OCI-M2 (cell line): ENCODE measurements at regions not wholly inside any gene's neighbourhood (a gene's known extent, or its start where the extent isn't known, plus 50 kb on each side); places are given as distances from the start of the nearest gene placed in this dataset.
"Not testable (repeated sequence)": the region's sequence is repeated elsewhere in the genome, so short reads cannot be mapped to it uniquely, and the experiment has no call there.

Experiments used
- DNase-seq: peaks from one replicate; lab custom pipeline; 2025; ENCODE audit not compliant: unreplicated experiment; lab: John Stamatoyannopoulos, UW

DNA sequence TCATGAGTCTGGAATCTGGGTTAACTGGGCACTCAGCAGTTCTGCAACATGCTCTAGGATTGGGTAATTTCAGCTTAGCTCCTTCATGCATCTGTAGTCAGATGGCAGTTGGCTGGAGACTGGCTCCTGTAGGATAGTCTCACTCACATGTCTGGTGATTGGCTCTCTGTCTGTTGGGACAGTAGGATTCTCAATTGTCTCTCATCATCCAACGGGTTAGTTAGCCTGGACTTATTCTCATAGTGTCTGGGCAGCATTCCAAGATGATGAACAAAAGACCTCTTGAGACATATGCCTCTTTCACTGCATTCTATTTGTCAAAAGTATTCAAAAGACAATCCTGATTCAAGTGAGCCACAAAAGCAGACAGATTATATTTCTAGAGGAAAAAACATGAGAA lies 795.6 kb upstream of the GALNTL6 start:
- DNase-seq = no peak

DNA sequence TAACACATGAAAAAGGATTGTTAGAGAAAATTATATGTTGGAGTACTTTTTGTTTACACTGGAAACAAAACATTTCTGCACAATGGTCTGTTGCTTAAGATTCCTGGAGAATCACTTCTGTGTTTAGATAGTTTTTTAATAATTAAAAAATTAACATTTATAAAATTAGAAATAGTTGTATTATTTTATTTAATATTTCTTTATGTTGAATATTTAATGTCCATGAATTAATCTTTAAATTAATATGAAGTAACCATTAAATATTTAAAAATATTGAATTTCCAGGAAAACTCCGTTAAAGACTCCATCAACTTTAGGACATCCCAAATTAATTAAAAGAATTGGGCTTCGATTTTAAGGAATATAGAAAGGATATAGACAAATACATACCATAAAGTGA lies 797.1 kb upstream of the GALNTL6 start:
- no peak for DNase-seq

DNA sequence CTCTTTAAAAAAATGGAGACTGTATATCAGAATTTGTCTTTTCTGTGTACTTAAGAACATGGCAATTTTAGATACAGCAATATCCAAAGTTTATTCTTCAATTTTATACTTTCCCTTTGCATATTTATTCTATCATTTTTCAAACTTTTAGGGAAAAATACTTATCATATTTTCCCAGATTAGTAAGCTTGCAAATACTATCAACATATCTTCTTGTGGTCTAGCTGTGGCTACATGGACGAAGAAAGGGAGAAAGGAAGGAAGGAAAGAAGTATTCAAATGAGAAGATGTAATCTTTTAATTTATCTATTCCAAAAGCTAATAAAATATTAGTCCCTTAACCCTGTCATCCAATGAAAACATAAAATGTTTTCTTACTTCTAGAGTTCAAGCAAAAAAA lies 797.8 kb upstream of the GALNTL6 start:
- DNase-seq = no peak

DNA sequence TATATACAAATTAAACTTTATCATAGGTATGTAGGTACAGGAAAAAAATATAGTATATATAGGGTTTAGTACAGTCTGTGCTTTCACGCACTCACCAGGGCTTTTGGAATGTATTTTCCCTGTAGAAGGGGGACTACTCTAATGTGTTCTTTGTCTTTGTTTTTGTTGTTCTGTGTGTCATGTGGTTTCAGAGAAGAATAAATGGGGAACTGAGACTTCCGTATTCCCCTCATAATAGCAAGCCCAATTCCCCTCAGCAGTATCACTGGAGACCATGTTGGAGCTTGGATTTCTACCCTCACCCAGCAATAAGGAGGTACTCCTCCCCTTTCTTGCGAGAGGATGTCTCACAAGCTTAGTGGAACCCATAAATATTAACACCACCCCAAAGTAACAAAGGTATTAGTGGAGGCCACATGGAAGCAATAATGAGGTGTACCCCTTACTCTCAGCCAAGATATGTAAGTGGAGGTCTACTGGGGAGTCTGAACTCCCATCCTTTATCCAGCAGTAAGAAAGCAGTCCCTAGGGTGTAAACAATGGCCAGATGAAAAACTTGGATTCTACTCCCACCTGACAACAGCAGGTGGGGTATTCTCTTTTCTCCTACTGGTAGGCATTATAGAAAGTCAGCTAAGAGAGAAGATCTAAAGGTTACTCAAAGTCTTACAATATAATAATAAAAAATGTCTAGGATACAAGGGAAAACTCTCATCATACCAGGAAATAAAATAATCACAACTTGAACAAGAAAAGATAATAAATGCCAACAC lies 805.4 kb upstream of the GALNTL6 start:
- no peak for DNase-seq

DNA sequence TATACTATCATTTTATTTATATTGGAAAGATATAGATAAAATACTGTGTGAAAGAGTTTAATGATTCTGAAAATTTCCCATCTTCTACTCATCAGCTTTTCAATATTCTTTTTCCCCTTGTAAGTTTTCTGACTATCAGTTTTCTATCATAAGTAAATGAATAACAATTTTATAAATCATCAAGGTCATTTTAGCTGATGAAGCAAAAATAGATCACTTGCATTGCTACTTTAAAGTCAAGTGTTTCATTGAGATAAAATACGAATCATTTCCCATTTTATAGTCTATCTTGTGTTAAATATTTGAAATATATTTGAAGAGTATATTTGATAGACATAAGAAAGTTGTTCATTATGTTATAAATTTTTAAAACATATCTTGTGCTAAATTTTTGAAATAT lies 811.0 kb upstream of the GALNTL6 start:
- no peak for DNase-seq

DNA sequence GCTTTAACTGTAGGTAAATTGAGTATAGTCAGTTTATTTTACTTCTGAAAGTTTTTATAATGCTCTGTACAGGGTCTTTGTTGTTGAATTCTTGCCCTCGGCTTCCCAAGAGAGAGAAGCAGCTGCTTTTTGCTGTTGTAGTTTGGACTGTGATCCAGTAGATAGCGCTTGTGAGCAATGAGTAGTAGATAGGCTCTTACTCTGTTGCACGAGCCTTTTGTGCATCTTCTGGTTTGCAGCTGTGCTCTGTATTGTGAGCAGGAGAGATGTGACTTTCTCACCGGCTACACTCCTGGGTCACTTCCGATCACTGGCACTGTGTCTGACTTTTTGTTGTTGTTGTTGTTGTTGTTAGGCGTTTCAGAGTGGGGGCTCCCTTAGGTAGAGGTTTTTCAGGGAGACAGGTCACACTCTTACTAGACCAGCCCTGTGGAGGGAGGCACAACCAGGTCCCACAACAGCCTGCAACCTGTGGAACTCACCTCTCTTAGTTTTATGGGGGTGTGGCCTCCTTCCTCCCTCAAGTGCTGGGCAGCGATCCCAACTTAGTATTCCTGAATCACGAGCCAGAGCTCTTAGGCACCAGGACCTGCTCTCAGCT lies 822.1 kb upstream of the GALNTL6 start:
- no peak for DNase-seq

DNA sequence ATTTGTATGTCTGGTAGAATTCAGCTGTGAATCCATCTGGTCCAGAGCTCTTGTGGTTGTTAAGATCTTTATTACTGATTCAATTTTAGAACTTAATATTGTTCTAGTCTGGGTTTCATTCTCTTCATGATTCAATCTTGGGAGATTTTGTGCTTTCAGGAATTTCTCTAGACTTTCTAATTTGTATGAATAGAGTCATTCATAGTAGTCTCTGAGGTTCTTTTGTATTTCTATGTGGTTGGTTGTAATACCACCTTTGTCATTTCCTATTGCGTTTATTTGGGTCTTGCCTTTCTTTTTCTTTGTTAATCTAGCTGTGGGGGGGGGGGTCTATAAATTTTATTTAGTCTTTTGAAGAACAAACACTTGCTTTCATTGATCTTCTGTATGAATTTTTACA lies 824.8 kb upstream of the GALNTL6 start:
- DNase-seq = no peak

DNA sequence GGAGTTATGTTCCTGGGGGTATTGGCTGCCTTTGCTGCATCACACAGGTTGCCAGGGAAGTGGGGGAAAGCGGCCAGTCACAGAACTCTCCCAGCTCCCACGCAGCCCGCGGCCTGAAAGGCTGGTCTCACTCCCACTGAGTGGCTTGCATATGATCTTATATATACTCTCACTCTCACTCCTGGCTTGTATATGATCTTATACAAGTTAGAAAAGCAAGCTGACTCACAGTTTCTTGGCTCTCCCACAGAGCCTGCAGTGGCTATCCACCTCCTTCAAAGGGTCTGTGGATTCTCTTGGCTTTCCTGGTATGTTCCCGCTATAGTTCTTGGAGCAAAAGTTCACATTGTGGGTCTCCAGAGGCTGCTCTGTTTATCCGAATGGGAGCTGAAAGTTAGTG lies 833.5 kb upstream of the GALNTL6 start:
- DNase-seq = no peak

DNA sequence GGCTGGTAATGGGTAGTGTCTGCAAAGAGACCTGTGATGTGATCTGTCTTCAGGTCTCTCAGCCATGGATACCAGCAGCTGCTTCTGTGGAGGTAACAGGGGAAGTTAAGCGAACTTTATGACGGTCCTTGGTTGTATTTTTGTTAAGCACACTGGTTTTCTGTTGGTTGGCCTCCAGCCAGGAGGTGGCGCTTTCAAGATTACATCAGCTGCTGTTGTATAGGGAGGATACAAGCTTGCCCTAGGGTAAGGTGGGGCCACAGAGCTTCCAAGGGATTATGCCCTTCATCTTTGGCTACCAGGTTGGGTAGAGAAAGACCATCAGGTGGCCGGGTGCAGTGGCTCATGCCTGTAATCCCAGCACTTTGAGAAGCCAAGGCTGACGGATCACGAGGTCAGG lies 834.2 kb upstream of the GALNTL6 start:
- DNase-seq = no peak

DNA sequence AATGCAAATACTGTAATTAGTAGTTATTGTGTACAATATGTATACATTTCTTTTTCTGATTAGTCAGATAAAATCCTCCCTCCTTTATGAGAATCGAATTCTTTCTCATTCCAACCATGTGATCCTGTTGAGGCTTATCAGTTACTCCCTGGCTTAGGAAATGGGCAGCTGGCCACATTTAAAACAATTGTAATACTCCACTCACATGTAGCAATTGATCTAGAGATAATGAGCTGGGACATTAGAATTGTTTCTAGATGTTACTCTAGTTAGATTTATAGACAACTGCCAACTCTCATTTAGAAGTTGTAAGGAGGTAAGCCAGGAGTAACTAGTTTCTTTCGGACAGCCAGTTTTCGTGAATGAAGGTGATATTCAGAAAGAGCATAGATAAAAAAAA lies 859.3 kb upstream of the AADAT start:
- DNase-seq = no peak

DNA sequence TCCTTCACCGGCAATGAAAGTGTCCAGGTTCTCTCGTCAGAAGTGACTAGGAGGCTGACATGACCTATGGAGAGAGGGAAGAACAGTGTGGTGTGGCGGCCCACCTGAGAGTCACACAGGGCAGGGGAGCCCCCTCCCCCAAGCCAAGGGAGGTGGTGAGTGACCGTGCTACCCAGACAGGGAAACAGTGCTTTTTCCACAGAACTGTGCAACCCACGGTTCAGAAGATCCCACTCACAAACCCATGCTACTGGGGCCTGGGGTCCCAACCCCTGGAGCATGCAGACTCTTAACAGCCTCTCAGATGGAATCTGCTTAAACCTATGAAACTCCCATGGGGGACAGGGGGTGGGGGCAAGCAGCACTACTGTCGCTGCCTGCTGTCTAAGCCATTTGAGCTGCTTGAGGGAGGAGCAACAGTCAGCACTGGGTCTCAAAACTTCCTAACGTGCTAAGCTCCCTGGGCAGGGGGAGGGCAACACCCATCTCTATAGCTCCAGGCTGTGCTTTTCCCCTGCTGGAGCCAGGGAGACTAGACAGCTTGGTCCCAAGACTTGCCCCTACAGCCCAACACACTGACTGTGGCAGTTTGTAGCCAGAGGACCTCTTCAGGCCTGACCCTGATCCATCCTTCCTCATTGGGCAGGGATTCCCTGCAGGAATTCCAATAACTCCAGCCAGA lies 850.4 kb upstream of the AADAT start:
- no peak for DNase-seq

DNA sequence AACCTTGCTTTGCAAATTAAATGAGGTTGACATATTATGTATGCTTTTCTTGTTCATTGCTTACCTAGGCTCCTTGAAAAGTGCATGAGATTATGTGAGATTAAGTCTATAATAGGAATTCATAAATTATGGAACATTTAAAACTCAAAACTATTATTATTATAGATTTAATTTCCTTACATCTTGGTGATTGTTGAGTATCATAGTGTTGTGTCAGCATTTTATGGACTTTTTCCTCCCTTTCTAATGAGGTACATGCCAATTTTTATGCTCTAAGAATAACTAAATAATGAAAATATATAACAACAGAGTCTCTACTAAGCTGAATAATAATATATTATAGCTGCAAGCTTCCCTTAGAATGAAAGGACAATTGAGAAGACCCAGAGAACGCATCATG lies 848.8 kb upstream of the AADAT start:
- no peak for DNase-seq

DNA sequence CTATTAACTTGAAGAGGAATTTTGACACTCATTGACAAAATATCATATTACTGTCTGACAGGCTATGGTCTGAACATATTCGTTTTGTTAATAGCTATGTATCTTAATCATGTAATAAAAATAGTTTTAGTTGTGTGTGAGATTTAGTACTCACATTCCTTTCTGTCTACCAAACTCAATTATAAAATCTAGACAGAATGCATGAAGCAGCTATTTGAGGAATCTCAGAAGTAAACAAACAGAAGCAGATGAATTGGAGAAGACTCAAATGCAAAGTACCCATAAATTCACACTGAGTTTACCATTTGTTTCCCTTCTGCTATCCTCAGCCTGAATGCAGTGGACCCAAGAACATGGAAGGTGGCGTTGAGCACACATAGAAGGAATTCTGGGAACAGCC lies 841.6 kb upstream of the AADAT start:
- DNase-seq = no peak

DNA sequence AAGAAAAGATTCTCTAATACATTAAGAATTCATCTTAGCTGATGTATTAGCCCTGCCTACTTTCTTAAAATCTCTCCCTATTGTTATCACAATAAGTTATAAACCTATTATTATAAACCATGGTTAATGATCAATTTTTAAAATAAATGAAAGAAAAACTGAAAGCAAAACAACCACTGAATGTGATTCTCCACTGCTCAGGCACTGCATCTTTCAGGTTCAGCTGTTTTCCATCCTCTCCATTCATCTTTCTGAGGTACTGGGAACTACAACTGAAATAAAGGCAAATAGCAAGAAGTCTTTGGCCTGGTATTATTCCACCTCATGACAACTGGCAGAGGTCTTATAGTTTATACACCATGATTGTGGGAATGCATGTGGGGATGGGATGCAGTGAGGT lies 798.9 kb upstream of the AADAT start:
- DNase-seq = no peak

DNA sequence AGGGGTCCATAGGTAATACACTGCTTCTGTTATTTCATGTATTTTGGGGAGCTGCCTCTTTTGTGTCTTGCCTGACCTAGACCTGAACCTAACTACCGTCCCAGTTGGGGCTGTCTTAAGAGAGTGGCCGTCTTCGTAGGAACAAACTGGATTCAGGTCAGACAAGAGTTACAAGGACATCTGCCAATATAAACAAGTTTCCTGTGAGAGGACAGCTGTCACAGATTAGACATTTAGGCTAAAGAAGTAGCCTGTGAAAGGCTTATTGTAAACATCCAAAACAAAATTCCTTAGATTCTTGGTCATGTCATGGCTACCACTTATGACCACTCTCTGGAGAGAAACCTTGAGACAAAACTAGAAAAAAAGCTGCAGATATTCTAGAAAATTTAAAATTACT lies 797.6 kb upstream of the AADAT start:
- no peak for DNase-seq

DNA sequence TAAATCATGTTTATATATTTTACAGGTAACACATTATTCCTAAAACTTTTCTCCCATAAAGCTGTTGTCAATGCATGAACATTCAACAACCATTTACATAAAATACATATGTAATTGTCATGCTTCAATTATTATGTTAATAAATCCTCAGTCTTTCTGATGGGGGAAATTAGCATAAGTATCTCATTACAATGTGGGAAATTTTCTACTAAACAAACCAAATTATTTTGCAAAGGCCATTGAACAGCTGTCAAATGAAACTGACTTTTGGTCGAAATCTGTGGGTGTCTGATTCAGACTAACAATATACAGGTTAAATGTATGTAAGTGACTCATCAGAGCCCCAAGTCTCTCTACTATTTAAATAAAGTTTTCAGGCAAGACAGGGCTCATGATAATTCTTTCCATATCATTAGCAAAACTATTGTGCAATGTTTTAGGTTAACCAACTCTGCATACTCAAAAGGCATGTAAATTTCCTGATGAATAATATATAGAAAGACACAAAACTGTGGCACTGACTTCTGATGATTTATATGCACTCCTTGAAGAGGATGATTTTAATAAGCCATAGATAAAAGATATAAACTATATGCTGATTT lies 795.3 kb upstream of the AADAT start:
- DNase-seq = no peak

DNA sequence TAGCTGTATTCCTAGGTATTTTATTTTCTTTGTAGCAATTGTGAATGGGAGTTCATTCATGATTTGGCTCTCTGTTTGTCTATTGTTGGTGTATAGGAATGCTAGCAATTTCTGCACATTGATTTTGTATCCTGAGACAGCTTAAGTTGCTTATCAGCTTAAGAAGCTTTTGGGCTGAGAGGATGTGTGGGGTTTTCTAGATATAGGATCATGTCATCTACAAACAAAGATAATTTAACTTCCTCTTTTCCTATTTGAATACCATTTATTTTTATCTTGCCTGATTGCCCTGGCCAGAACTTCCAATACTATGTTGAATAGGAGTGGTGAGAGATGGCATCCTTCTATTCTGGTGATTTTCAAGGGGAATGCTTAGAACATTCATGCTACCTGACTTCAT lies 791.9 kb upstream of the AADAT start:
- not testable (repeated sequence) for DNase-seq

DNA sequence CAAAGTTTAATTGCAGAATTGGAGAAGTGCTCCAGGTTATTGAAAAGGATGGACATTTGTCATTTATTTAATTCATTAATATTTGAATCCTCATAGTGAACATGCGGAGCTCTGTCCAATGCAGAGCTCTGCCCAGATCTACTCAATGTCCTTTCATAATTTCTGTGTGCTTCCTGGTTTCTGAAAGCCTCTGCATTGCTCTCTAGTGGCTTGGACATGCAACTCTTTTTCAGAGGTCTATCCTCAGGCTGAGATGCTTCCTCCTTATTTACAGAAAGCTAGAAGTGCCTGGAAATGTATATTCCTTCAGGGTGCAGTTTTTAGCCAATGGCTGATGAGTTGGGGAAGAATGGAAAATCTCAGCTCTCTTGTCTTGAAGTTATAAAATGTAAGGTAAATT lies 786.1 kb upstream of the AADAT start:
- DNase-seq = no peak

DNA sequence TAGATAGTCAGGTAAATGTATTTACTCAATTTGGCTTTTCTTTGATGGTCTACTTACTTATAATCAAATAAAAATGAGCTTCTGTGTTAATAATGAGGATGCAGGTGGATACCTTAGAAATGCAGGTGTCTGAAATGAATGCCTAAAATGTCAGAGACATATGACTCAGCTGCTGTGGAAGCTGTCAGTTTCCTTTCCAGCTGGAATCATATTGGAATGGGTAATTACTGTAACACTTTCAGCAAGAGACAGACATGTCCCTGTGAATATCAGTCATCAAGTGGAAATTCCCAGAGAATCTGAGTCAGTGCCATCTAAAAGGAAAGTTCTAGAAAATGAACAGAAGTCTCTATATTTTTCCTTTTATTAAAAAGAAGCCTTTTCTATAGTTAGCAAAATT lies 783.0 kb upstream of the AADAT start:
- DNase-seq = no peak

DNA sequence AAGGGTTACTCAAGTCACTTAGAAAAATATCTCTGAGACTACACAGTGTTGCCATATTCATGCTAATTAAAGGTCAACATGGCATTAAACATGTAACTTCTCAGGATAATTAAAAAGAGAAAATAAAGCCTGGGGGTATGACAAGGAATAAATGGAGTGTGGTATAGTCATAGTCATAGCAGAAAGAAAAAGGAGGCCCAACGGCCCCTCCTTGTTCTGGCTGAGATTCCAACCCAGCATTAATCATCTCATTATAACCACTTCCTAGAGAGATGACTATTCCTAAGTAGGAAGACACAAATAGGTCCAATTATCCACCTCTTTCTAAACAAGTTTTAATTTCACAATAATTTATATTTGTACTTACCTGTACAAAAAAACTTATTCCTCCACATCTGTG lies 778.4 kb upstream of the AADAT start:
- DNase-seq = no peak

DNA sequence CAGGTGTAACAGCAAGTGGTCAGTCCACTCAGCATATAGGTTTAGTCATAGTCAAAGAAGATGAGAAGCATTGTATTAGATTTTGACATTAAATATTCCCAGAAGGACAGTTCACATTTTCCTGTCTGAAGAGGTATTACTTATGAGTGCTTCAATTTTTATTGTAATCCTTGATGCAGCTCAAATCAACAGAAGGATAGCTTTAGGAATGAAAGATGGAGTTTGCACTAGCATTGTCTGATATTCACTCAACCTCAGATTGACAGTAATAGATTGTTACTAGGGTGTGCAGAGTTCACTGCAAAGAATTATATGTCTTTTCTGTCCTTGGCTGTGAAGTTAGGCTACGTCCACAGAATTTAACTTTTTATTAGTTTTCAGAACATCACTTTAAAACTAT lies 764.3 kb upstream of the AADAT start:
- DNase-seq = no peak

DNA sequence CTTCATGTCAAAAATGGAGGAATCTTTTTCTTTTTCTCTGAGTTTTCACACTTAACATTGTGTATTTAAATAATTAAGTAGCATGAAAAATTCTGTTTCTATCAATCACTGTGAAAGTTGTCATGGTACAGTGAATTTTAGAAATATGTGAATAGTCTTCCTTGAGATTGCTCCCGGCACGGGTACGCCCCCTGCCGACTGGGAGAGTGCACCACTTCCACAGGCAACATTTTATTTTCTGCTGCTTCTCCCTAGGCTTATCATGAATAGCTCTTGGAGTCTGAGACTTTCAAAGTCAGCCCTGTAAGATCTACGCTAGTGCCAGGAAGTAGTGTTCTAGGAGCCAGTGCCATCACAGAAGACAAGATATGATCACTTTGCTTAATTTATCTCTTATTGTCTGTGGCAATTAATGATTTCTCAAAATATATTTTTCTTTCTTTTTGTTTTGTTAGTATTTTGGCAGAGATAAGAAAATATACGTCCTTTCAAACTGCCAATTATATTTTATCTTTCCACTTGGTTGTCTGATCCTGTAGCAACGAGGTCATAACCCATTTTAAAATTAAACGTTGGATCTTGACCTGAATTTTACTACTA lies 763.8 kb upstream of the AADAT start:
- no peak for DNase-seq
